ENCODE measurements at regions not wholly inside any gene's neighbourhood (a gene's known extent, or its start where the extent isn't known, plus 50 kb on each side); places are given as distances from the start of the nearest gene placed in this dataset.

DNA sequence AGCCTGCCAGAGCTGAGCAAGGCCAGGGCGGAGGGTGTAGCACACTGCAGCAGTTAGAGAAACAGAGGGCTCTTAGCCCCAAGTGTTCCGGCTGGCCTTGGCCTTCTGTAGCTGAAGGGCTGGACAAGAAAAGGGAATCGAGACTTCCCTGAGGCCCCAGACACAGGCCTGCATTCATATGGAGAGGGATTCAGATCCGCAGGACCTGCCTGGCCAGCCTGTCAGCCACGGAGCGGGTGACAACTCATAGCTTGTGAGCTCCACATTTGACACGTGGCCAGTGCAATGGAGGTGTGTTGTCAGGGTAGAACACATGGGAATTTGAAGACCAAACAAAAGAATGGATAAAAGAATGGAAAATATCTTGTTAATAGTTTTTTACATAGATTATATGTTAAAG is 182.2 kb upstream of the GSC start:
- TF ChIP-seq, protein P1, sequence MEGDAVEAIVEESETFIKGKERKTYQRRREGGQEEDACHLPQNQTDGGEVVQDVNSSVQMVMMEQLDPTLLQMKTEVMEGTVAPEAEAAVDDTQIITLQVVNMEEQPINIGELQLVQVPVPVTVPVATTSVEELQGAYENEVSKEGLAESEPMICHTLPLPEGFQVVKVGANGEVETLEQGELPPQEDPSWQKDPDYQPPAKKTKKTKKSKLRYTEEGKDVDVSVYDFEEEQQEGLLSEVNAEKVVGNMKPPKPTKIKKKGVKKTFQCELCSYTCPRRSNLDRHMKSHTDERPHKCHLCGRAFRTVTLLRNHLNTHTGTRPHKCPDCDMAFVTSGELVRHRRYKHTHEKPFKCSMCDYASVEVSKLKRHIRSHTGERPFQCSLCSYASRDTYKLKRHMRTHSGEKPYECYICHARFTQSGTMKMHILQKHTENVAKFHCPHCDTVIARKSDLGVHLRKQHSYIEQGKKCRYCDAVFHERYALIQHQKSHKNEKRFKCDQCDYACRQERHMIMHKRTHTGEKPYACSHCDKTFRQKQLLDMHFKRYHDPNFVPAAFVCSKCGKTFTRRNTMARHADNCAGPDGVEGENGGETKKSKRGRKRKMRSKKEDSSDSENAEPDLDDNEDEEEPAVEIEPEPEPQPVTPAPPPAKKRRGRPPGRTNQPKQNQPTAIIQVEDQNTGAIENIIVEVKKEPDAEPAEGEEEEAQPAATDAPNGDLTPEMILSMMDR (IDR thresholded peaks at IDR 0.05; ENCODE audit: low read depth, low read length, poor library complexity, severe bottlenecking): no peak
- no peak for TF ChIP-seq EZH2phosphoT487 (IDR thresholded peaks at IDR 0.05; ENCODE audit: borderline replicate concordance, low read length)

Data from DOHH2 (cell line).